A549 (cell line): ENCODE measurements at regions not wholly inside any gene's neighbourhood (a gene's known extent, or its start where the extent isn't known, plus 50 kb on each side); places are given as distances from the start of the nearest gene placed in this dataset.

Experiments used
- FOXS1 ChIP-seq: fragments of 250-450 bp; sonication (Bioruptor Pico); IDR thresholded peaks from 2 replicates; pipeline ENCODE4 v1.5.0; 2020; ENCODE audit warnings: mild to moderate bottlenecking, moderate library complexity
- MAFK ChIP-seq: fragments of 450-650 bp; IDR thresholded peaks from 2 replicates; pipeline ENCODE4 v1.6.1; 2014; ENCODE audit not compliant: partially characterized antibody
- MAZ ChIP-seq: fragments of 150-350 bp; IDR thresholded peaks from 2 replicates; pipeline ENCODE4 v1.6.1; 2014; ENCODE audit warnings: antibody characterized with exemption, low read depth, low read length, borderline replicate concordance
- NR3C1 ChIP-seq: fragments of >200 bp; sonication (Bioruptor Twin); formaldehyde crosslinking; IDR thresholded peaks from 3 replicates; pipeline ENCODE4 v1.6.1; 2017
- POLR2A ChIP-seq: IDR thresholded peaks from 2 replicates; pipeline ENCODE4 v1.6.1; 2012; ENCODE audit warnings: mild to moderate bottlenecking, low read length
- TF ChIP-seq, protein P1 (sequence below): fragments of >200 bp; sonication (Bioruptor Twin); formaldehyde crosslinking; IDR thresholded peaks from 3 replicates; pipeline ENCODE4 v1.5.1; 2016
- TF ChIP-seq, protein P2 (sequence below): IDR thresholded peaks from 2 replicates; pipeline ENCODE4 v1.6.1; 2012
- TF ChIP-seq, protein P3 (sequence below): fragments of 150-350 bp; IDR thresholded peaks from 2 replicates; pipeline ENCODE4 v1.6.1; 2014; ENCODE audit warnings: low read depth, mild to moderate bottlenecking, low read length
- TF ChIP-seq, protein P4 (sequence below): fragments of >200 bp; sonication (Bioruptor Twin); formaldehyde crosslinking; IDR thresholded peaks from 3 replicates; pipeline ENCODE4 v1.6.1; 2016

DNA sequence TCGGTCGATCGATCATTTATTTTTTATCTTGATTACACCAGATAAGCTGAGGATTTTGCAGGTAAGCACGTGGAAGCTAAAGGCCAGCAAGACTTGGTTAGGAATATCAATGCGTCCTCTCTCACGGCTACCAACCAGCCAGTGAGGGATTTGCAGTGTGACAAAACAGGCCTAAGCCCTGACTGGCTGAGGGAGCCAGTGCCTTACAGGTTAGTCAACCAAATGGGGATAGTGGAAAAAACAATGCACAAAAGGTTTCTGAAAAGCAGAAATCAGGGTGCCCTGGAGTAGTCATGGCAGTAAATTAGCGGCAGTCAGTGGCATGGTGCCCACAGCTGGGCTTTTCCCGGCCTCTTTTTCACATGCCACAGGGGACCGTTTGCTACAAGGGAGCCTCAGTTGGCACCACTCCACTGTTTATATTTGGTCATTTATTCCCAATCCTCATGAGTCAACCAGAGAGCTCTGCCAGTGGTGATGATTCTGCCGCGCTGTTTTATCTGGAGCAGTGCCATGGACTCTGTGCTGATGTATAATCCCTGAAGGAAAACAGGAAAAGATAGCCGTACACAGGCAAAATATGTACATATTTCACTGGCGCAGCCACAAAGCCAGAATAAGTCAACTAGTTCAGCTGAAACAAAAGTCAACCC lies 167.6 kb downstream of the RHOU start:
- TF ChIP-seq, protein P1, sequence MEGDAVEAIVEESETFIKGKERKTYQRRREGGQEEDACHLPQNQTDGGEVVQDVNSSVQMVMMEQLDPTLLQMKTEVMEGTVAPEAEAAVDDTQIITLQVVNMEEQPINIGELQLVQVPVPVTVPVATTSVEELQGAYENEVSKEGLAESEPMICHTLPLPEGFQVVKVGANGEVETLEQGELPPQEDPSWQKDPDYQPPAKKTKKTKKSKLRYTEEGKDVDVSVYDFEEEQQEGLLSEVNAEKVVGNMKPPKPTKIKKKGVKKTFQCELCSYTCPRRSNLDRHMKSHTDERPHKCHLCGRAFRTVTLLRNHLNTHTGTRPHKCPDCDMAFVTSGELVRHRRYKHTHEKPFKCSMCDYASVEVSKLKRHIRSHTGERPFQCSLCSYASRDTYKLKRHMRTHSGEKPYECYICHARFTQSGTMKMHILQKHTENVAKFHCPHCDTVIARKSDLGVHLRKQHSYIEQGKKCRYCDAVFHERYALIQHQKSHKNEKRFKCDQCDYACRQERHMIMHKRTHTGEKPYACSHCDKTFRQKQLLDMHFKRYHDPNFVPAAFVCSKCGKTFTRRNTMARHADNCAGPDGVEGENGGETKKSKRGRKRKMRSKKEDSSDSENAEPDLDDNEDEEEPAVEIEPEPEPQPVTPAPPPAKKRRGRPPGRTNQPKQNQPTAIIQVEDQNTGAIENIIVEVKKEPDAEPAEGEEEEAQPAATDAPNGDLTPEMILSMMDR, result no peak
- TF ChIP-seq FOXS1 (CRISPR knock-in tag) (peak; percentile 48; the same call in 1 of the 2 replicates), MAZ (no peak), NR3C1 (no peak), POLR2A (no peak), MAFK (no peak)
- TF ChIP-seq, protein P2, sequence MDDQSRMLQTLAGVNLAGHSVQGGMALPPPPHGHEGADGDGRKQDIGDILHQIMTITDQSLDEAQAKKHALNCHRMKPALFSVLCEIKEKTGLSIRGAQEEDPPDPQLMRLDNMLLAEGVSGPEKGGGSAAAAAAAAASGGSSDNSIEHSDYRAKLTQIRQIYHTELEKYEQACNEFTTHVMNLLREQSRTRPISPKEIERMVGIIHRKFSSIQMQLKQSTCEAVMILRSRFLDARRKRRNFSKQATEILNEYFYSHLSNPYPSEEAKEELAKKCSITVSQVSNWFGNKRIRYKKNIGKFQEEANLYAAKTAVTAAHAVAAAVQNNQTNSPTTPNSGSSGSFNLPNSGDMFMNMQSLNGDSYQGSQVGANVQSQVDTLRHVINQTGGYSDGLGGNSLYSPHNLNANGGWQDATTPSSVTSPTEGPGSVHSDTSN, result peak; percentile 53; the same call in 1 of the 2 replicates
- TF ChIP-seq, protein P3, sequence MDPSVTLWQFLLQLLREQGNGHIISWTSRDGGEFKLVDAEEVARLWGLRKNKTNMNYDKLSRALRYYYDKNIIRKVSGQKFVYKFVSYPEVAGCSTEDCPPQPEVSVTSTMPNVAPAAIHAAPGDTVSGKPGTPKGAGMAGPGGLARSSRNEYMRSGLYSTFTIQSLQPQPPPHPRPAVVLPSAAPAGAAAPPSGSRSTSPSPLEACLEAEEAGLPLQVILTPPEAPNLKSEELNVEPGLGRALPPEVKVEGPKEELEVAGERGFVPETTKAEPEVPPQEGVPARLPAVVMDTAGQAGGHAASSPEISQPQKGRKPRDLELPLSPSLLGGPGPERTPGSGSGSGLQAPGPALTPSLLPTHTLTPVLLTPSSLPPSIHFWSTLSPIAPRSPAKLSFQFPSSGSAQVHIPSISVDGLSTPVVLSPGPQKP, result no peak
- TF ChIP-seq, protein P4, sequence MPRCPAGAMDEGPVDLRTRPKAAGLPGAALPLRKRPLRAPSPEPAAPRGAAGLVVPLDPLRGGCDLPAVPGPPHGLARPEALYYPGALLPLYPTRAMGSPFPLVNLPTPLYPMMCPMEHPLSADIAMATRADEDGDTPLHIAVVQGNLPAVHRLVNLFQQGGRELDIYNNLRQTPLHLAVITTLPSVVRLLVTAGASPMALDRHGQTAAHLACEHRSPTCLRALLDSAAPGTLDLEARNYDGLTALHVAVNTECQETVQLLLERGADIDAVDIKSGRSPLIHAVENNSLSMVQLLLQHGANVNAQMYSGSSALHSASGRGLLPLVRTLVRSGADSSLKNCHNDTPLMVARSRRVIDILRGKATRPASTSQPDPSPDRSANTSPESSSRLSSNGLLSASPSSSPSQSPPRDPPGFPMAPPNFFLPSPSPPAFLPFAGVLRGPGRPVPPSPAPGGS, result peak; percentile 92; the same call in 2 of the 3 replicates
